DND-41 (cell line): ENCODE measurements at regions not wholly inside any gene's neighbourhood (a gene's known extent, or its start where the extent isn't known, plus 50 kb on each side); places are given as distances from the start of the nearest gene placed in this dataset.

Source experiments
- CTCF ChIP-seq: IDR thresholded peaks from 2 replicates; pipeline ENCODE4 v1.5.1; 2012; ENCODE audit warnings: borderline replicate concordance, low read length, moderate library complexity, mild to moderate bottlenecking; ENCODE audit not compliant: poor library complexity, severe bottlenecking; ENCODE audit errors: extremely low read depth
- EZH2 ChIP-seq: IDR thresholded peaks from 3 replicates; pipeline ENCODE4 v1.6.1; 2012; ENCODE audit warnings: borderline replicate concordance, low read depth, mild to moderate bottlenecking, moderate library complexity, low read length, inconsistent platforms; ENCODE audit not compliant: severe bottlenecking

DNA sequence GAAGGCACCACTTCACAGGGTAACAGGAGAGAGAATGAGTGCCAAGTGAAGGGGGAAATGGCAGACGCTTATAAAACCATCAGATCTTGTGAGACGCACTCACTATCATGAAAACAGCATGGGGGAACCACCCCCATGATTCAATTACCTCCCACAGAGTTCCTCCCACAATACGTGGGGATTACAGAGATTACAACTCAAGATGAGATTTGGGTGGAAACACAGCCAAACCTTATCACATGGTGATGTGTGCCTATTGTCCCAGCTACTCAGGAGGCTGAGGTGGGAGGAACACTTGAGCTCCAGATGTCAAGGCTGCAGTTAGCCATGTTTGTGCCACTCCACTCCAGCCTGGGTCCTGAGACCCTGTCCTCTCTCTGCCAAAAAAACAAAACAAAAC lies 56.0 kb upstream of the DSCAM start:
- TF ChIP-seq CTCF, result no peak
- no peak for TF ChIP-seq EZH2
